ENCODE measurements at regions not wholly inside any gene's neighbourhood (a gene's known extent, or its start where the extent isn't known, plus 50 kb on each side); places are given as distances from the start of the nearest gene placed in this dataset.

- DNase-seq = no peak
- no peak overlapping the region for H2AFZ ChIP-seq (ENCODE audit: low read length)
- no peak overlapping the region for H3K4me3 ChIP-seq (ENCODE audit: low read length)
- peaks cover 71% of the 10 kb centered on the region for H3K27me3 ChIP-seq (replicated peaks; ENCODE audit: insufficient read depth, low read length)
- H4K20me1 ChIP-seq (ENCODE audit: insufficient read depth, low read length) = no peaks in the 10 kb centered on the region
- no peaks in the 10 kb centered on the region for H3K4me1 ChIP-seq (ENCODE audit: low read length)
- no peak overlapping the region for H3K27ac ChIP-seq (ENCODE audit: low read length)
- no peaks in the 10 kb centered on the region for H3F3A ChIP-seq (ENCODE audit: insufficient read depth, low read length)
- H3K9me2 ChIP-seq (replicated peaks; ENCODE audit: insufficient read depth, low read length) = no peaks in the 10 kb centered on the region
- no peaks in the 10 kb centered on the region for H3K9me3 ChIP-seq (replicated peaks; ENCODE audit: insufficient read depth, low read length)
- H3K9ac ChIP-seq (ENCODE audit: low read length) = no peak overlapping the region
- H3K36me3 ChIP-seq (replicated peaks; ENCODE audit: insufficient read depth, low read length) = no peaks in the 10 kb centered on the region
- H3K79me2 ChIP-seq (ENCODE audit: low read length) = no peaks in the 10 kb centered on the region
- H3K4me2 ChIP-seq (ENCODE audit: low read depth, low read length) = no peak overlapping the region
- TF ChIP-seq, protein P1, sequence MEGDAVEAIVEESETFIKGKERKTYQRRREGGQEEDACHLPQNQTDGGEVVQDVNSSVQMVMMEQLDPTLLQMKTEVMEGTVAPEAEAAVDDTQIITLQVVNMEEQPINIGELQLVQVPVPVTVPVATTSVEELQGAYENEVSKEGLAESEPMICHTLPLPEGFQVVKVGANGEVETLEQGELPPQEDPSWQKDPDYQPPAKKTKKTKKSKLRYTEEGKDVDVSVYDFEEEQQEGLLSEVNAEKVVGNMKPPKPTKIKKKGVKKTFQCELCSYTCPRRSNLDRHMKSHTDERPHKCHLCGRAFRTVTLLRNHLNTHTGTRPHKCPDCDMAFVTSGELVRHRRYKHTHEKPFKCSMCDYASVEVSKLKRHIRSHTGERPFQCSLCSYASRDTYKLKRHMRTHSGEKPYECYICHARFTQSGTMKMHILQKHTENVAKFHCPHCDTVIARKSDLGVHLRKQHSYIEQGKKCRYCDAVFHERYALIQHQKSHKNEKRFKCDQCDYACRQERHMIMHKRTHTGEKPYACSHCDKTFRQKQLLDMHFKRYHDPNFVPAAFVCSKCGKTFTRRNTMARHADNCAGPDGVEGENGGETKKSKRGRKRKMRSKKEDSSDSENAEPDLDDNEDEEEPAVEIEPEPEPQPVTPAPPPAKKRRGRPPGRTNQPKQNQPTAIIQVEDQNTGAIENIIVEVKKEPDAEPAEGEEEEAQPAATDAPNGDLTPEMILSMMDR (IDR thresholded peaks at IDR 0.05; ENCODE audit: low read length) = no peak
Measured at GRCh38 chr17:73984941-73985340, 218.5 kb upstream of the RPL38 start.

GRCh38 chr17:73985466-73986015, 217.9 kb upstream of the RPL38 start:
- no peaks in the 10 kb centered on the region for H3K36me3 ChIP-seq (replicated peaks; ENCODE audit: insufficient read depth, low read length)
- no peak overlapping the region for H3K27ac ChIP-seq (ENCODE audit: low read length)
- no peaks in the 10 kb centered on the region for H3K9me2 ChIP-seq (replicated peaks; ENCODE audit: insufficient read depth, low read length)
- no peaks in the 10 kb centered on the region for H3K4me1 ChIP-seq (ENCODE audit: low read length)
- no peak overlapping the region for H3K4me2 ChIP-seq (ENCODE audit: low read depth, low read length)
- H3K9me3 ChIP-seq (replicated peaks; ENCODE audit: insufficient read depth, low read length) = no peaks in the 10 kb centered on the region
- no peak overlapping the region for H3K9ac ChIP-seq (ENCODE audit: low read length)
- peaks cover 66% of the 10 kb centered on the region for H3K27me3 ChIP-seq (replicated peaks; ENCODE audit: insufficient read depth, low read length)
- H3K4me3 ChIP-seq (ENCODE audit: low read length) = no peak overlapping the region
- H2AFZ ChIP-seq (ENCODE audit: low read length) = no peak overlapping the region
- H4K20me1 ChIP-seq (ENCODE audit: insufficient read depth, low read length) = no peaks in the 10 kb centered on the region
- no peak for TF ChIP-seq EZH2phosphoT487 (IDR thresholded peaks at IDR 0.05; ENCODE audit: low read length)
- no peak for TF ChIP-seq EZH2 (optimal IDR thresholded peaks at IDR 0.05; ENCODE audit: low read depth, low read length)
- TF ChIP-seq, protein P1 (IDR thresholded peaks at IDR 0.05; ENCODE audit: low read length) = no peak
- H3K79me2 ChIP-seq (ENCODE audit: low read length) = no peaks in the 10 kb centered on the region
- no peaks in the 10 kb centered on the region for H3F3A ChIP-seq (ENCODE audit: insufficient read depth, low read length)
- DNase-seq = no peak

DNA sequence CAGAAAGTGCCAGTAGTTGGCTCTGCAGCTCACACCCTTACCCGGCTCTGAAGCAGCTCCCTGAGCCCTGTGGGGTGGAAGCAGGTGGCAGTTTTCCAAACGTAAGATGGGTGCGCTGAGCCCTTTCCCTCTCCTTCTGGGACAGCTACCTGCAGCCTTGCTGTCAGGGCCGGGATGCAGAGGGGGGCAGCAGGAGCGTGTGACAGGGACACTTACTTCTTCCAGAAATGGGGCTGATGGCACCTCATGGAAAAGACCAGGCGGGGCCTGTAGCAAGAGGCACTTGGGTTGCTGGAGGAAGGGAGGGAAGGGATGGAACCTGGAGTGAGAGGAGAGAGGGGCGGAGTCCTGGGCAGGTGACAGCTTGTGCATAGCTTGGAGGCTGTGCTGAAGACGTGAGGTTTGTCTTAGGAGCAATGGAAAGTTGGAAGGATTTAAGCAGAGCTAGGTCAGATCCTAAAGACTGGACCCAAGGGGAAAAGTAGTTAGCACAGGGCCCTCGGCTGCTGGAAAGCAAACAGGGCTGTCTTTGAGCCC, 216.8 kb upstream of the RPL38 start:
- H3K36me3 ChIP-seq (replicated peaks; ENCODE audit: insufficient read depth, low read length) = no peaks in the 10 kb centered on the region
- no peaks in the 10 kb centered on the region for H3K4me1 ChIP-seq (ENCODE audit: low read length)
- H3K27ac ChIP-seq (ENCODE audit: low read length) = no peak overlapping the region
- no peak overlapping the region for H2AFZ ChIP-seq (ENCODE audit: low read length)
- H4K20me1 ChIP-seq (ENCODE audit: insufficient read depth, low read length) = no peaks in the 10 kb centered on the region
- H3K9me3 ChIP-seq (replicated peaks; ENCODE audit: insufficient read depth, low read length) = no peaks in the 10 kb centered on the region
- no peaks in the 10 kb centered on the region for H3F3A ChIP-seq (ENCODE audit: insufficient read depth, low read length)
- no peak overlapping the region for H3K4me2 ChIP-seq (ENCODE audit: low read depth, low read length)
- no peaks in the 10 kb centered on the region for H3K9me2 ChIP-seq (replicated peaks; ENCODE audit: insufficient read depth, low read length)
- H3K27me3 ChIP-seq (replicated peaks; ENCODE audit: insufficient read depth, low read length) = peaks cover 73% of the 10 kb centered on the region
- no peak for TF ChIP-seq EZH2phosphoT487 (IDR thresholded peaks at IDR 0.05; ENCODE audit: low read length)
- TF ChIP-seq EZH2 (optimal IDR thresholded peaks at IDR 0.05; ENCODE audit: low read depth, low read length) = no peak
- TF ChIP-seq, protein P1 (IDR thresholded peaks at IDR 0.05; ENCODE audit: low read length) = no peak
- DNase-seq = no peak
- no peaks in the 10 kb centered on the region for H3K79me2 ChIP-seq (ENCODE audit: low read length)
- H3K9ac ChIP-seq (ENCODE audit: low read length) = no peak overlapping the region
- no peak overlapping the region for H3K4me3 ChIP-seq (ENCODE audit: low read length)

Data from MM.1S (cell line).